ENCODE measurements at regions not wholly inside any gene's neighbourhood (a gene's known extent, or its start where the extent isn't known, plus 50 kb on each side); places are given as distances from the start of the nearest gene placed in this dataset.

- no peak for DNase-seq (ENCODE audit: low read depth, low spot score)
- TF ChIP-seq TCF7L2 (IDR thresholded peaks at IDR 0.05; ENCODE audit: low read depth, low read length) = no peak
- TF ChIP-seq SIN3A (IDR thresholded peaks at IDR 0.05; ENCODE audit: borderline replicate concordance, insufficient read depth, low read depth, low read length) = no peak
- TF ChIP-seq, protein P1, sequence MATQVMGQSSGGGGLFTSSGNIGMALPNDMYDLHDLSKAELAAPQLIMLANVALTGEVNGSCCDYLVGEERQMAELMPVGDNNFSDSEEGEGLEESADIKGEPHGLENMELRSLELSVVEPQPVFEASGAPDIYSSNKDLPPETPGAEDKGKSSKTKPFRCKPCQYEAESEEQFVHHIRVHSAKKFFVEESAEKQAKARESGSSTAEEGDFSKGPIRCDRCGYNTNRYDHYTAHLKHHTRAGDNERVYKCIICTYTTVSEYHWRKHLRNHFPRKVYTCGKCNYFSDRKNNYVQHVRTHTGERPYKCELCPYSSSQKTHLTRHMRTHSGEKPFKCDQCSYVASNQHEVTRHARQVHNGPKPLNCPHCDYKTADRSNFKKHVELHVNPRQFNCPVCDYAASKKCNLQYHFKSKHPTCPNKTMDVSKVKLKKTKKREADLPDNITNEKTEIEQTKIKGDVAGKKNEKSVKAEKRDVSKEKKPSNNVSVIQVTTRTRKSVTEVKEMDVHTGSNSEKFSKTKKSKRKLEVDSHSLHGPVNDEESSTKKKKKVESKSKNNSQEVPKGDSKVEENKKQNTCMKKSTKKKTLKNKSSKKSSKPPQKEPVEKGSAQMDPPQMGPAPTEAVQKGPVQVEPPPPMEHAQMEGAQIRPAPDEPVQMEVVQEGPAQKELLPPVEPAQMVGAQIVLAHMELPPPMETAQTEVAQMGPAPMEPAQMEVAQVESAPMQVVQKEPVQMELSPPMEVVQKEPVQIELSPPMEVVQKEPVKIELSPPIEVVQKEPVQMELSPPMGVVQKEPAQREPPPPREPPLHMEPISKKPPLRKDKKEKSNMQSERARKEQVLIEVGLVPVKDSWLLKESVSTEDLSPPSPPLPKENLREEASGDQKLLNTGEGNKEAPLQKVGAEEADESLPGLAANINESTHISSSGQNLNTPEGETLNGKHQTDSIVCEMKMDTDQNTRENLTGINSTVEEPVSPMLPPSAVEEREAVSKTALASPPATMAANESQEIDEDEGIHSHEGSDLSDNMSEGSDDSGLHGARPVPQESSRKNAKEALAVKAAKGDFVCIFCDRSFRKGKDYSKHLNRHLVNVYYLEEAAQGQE (IDR thresholded peaks at IDR 0.05; ENCODE audit: insufficient read depth in 1 of 2, low read depth in 2 of 2, low read length in 1 of 2) = no peak
- TF ChIP-seq, protein P2, sequence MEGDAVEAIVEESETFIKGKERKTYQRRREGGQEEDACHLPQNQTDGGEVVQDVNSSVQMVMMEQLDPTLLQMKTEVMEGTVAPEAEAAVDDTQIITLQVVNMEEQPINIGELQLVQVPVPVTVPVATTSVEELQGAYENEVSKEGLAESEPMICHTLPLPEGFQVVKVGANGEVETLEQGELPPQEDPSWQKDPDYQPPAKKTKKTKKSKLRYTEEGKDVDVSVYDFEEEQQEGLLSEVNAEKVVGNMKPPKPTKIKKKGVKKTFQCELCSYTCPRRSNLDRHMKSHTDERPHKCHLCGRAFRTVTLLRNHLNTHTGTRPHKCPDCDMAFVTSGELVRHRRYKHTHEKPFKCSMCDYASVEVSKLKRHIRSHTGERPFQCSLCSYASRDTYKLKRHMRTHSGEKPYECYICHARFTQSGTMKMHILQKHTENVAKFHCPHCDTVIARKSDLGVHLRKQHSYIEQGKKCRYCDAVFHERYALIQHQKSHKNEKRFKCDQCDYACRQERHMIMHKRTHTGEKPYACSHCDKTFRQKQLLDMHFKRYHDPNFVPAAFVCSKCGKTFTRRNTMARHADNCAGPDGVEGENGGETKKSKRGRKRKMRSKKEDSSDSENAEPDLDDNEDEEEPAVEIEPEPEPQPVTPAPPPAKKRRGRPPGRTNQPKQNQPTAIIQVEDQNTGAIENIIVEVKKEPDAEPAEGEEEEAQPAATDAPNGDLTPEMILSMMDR (IDR thresholded peaks at IDR 0.05) = no peak
- TF ChIP-seq POLR2AphosphoS5 (IDR thresholded peaks at IDR 0.05; ENCODE audit: low read depth, low read length) = no peak
- H3K36me3 ChIP-seq (ENCODE audit: control insufficient read depth, insufficient read depth, low read length) = no peaks in the 10 kb centered on the region
- in situ Hi-C loops (cut with HindIII; ENCODE audit: low pct_unique_long_range_greater_than_20kb, low sequenced_read_pairs) = no loop called here
- H3K4me3 ChIP-seq (ENCODE audit: low read depth in 2 of 2, low read length in 2 of 2) = no peak overlapping the region
- POLR2A ChIA-PET = no interaction called here
- H3K27me3 ChIP-seq (ENCODE audit: control insufficient read depth, insufficient read depth, low read length) = no peaks in the 10 kb centered on the region
- H3K9me3 ChIP-seq (ENCODE audit: control insufficient read depth, insufficient read depth, low read depth, low read length) = no peaks in the 10 kb centered on the region
- no TSS peak for BruUV-seq (replicated peaks)
- no peaks in the 10 kb centered on the region for H3K4me1 ChIP-seq (ENCODE audit: control insufficient read depth, insufficient read depth, low read length)
- intact Hi-C loops (cut with micrococcal nuclease; ENCODE audit: unreplicated experiment) = no loop called here
- no peak for ATAC-seq
- H3K27ac ChIP-seq (ENCODE audit: low read length) = no peak overlapping the region
- CTCF ChIA-PET = no interaction called here
Observed at GRCh38 chr3:16811950-16812349, 72.8 kb upstream of the PLCL2 start.

- H3K4me1 ChIP-seq (ENCODE audit: control insufficient read depth, insufficient read depth, low read length) = no peaks in the 10 kb centered on the region
- no peaks in the 10 kb centered on the region for H3K27me3 ChIP-seq (ENCODE audit: control insufficient read depth, insufficient read depth, low read length)
- H3K36me3 ChIP-seq (ENCODE audit: control insufficient read depth, insufficient read depth, low read length) = no peaks in the 10 kb centered on the region
- ChIA-PET POLR2A (no interaction called here), CTCF (no interaction called here)
- no peak for TF ChIP-seq SIN3A (IDR thresholded peaks at IDR 0.05; ENCODE audit: borderline replicate concordance, insufficient read depth, low read depth, low read length)
- TF ChIP-seq, protein P1 (IDR thresholded peaks at IDR 0.05; ENCODE audit: insufficient read depth in 1 of 2, low read depth in 2 of 2, low read length in 1 of 2) = no peak
- ATAC-seq (no peak), DNase-seq (ENCODE audit: low read depth, low spot score) (no peak)
- H3K27ac ChIP-seq (ENCODE audit: low read length) = no peak overlapping the region
- in situ Hi-C loops (cut with HindIII; ENCODE audit: low pct_unique_long_range_greater_than_20kb, low sequenced_read_pairs) = no loop called here
- no peaks in the 10 kb centered on the region for H3K9me3 ChIP-seq (ENCODE audit: control insufficient read depth, insufficient read depth, low read depth, low read length)
- H3K4me3 ChIP-seq (ENCODE audit: low read depth in 2 of 2, low read length in 2 of 2) = no peak overlapping the region
- intact Hi-C loops (cut with micrococcal nuclease; ENCODE audit: unreplicated experiment) = no loop called here
- BruUV-seq (replicated peaks) = no TSS peak
Observed at GRCh38 chr3:16813336-16813735, 71.4 kb upstream of the PLCL2 start.

All from Panc1 (cell line).